Stimulated activated CD4-positive, alpha-beta T cell treated with anti-CD3 and anti-CD28 coated beads, Interleukin-1b, Interleukin-23, amount 100 ng/mL, for 48 hours (primary cell): ENCODE measurements at regions not wholly inside any gene's neighbourhood (a gene's known extent, or its start where the extent isn't known, plus 50 kb on each side); places are given as distances from the start of the nearest gene placed in this dataset.

Source experiments
- DNase-seq: peaks from one replicate; pipeline ENCODE4 v3.0.0-alpha.2; 2020

DNA sequence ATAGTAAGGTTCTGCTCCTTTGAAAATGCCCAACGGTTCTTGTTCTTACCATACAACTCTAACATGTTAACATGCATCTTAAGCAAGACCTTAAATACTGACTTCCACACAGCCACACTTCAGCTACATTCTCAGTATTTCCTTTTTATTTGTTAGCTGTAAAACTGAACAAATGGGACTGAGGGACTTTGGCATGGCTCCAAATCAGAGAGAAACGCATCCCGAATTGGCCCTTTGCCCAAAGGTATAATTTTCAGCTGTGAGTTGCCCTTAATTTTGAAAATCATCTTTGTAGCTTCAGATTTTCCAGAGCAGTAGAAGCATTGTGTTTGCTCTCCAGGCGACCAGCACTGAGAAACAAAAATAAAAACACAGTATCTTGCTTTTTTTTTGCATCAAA, 56.4 kb downstream of the NEUROD6 start:
- DNase-seq = no peak

DNA sequence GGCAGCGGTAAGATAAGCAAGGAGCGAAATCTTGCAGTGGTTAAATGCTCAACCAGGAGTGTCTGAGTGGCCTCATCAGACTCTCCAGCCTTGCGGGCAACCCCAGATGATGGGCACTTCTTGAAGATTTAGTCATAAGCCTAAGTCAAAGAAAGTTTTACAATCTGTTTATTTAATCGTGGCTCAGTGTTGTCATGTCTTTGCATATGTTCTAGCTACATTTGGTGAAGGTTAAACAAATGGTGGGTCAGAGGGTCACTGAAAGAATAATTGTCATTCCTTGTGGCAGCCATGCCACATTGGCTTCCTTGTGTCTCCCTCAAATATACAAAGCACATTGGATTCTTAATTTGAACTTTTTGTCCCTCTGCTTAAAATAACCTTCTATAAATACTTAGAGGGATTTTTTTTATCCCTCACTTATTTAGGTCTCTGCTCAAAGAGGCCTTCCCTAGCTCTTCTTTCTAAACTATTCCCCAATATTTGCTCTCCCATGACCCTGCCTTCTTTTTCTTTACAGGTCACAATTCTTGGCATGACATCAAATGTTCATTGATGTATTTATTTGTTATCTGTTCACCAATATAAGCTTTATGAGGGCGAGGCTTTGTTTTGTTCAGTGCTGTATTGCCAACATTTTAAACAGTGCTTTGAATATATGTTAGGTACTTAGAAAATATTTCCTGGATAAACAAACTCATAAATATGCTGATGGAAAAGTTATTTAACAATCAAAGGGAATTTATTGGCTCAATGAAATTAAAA, 68.7 kb downstream of the NEUROD6 start:
- no peak for DNase-seq

DNA sequence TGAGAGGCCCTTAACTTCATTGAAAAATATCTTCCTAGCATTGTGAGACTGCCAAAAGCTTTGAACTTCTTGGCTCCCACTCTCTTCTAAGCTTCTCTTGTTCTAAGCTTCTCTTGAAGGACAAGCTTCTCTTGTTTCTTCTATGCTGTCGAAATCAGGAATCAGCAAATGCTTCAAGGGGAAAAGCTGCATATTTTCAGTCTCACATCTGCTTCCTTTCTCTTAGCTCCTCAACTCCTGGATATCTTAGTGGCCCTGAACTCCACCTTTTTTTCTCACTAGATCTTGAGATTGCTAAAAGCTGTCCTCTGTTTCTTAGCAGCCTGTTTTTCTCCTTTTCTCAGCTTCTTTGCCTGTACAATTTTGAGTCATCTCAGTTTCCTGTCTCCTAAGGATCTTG, 73.0 kb downstream of the NEUROD6 start:
- DNase-seq = no peak

DNA sequence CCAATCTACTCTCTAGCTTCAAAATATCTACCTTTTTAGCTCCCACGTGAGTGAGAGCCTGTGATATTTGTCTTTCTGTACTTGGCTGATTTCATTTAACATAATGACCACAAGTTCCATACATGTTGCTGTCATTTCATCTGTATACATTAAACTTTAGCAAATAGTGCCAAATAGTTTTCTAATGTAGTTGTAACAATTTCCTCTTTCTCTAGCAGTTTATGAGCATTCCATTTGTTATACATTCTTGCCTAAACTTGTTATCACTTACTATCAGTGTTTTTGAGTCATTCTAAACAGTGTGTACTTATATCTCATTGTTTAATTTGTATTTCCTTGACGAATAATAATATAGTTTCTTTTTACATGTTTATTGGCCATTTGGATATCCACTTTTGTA, 77.2 kb downstream of the NEUROD6 start:
- no peak for DNase-seq

- no peak for DNase-seq
Observed at GRCh38 chr7:31261341-31261740, 79.2 kb downstream of the NEUROD6 start.

- no peak for DNase-seq
Observed at GRCh38 chr7:31260851-31261250, 79.7 kb downstream of the NEUROD6 start.

DNA sequence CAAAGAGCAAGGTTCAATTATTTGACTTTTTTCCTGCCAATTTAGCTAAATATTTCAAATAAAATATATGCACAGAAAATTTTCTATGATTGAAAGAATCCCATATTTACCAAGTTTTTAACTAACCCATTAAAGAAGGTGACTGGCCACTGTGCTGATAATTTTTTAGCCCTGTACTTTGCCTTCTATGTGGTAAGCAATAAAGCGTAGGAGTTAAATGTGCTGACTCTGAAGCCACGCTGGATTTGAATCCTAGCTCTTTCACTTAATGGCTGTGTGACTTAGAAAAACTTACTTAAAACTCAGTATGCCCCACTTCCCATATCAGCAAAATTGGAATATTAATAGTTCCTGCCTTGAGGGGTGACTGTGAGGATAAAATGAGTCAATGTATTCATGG, 82.1 kb downstream of the NEUROD6 start:
- DNase-seq = no peak

GRCh38 chr7:31256506-31256905, 84.0 kb downstream of the NEUROD6 start:
- DNase-seq = no peak

GRCh38 chr7:31254926-31255325, 85.6 kb downstream of the NEUROD6 start:
- DNase-seq = no peak

GRCh38 chr7:31253532-31253931, 87.0 kb downstream of the NEUROD6 start:
- no peak for DNase-seq

- DNase-seq = no peak
Observed at GRCh38 chr7:31251441-31251840, 89.1 kb downstream of the NEUROD6 start.

GRCh38 chr7:31249671-31250070, 90.9 kb downstream of the NEUROD6 start:
- DNase-seq = no peak

- DNase-seq = no peak
Observed at GRCh38 chr7:31236868-31237267, 103.7 kb downstream of the NEUROD6 start.

GRCh38 chr7:31234836-31235605, 105.5 kb downstream of the NEUROD6 start:
- DNase-seq = no peak

DNA sequence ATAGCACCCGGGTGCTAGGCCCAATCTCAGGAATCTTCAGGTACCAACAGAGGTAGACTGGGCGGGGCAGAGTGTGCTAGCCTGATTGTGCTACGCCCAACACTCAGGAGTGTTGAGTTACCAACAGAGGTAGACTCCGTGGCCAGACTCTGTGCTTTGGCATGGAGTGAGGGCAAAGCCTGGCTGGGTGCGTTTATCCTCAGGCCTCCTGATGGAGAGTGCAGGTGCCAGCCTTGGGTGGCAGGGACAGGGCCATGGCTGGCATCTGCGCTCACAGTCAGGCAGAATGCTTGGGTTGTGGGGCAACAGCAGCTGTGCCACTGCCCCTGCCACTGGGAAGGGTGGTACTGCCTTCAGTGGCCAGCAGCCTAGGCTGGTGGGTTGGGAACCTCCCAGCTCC, 111.6 kb downstream of the NEUROD6 start:
- DNase-seq = no peak

- DNase-seq = no peak
Observed at GRCh38 chr7:31214751-31215150, 125.8 kb downstream of the NEUROD6 start.

DNA sequence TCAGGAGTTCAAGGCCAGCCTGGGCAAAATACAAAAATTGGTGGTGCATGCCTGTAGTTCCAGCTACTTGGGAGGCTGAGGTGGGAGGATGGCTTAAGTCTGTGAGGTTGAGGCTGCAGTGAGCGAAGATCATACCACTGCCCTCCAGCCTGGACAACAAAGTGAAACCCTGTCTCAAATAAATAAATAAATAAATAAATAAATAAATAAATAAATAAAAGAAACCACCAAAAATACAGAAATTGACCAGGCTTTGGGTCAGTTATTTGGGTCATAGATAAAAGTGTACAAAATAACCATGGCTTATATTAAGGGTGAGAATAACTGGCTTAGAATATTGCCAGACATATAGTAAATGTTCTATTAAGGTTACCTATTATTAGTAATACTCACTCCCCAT, 129.2 kb downstream of the NEUROD6 start:
- DNase-seq = no peak

- no peak for DNase-seq
Observed at GRCh38 chr7:31204071-31204470, 136.5 kb downstream of the NEUROD6 start.

- DNase-seq = no peak
Observed at GRCh38 chr7:31203551-31203950, 137.0 kb downstream of the NEUROD6 start.

GRCh38 chr7:31202801-31203200, 137.7 kb downstream of the NEUROD6 start:
- no peak for DNase-seq

GRCh38 chr7:31192986-31193385, 140.9 kb downstream of the ADCYAP1R1 start:
- peak; percentile 21 for DNase-seq

DNA sequence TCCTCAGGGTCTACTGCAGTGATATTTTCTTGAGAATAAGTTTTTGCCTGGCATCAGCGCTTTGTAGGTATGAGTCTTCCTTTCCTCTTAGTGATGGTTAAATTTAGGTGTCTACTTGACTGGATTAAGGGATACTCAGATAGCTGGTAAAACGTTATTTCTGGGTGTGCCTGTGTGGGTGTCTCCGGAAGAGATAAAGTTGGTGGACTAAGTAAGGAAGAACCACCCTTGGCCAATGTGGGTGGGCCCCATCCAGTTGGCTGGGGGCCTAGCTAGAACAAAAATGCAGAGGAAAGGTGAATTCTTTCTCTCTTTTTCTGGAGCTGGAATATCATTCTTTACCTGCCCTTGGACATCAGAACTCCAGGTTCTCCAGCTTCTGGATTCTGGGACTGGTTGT, 138.8 kb downstream of the ADCYAP1R1 start:
- no peak for DNase-seq

- DNase-seq = no peak
Observed at GRCh38 chr7:31186202-31186601, 134.1 kb downstream of the ADCYAP1R1 start.

DNA sequence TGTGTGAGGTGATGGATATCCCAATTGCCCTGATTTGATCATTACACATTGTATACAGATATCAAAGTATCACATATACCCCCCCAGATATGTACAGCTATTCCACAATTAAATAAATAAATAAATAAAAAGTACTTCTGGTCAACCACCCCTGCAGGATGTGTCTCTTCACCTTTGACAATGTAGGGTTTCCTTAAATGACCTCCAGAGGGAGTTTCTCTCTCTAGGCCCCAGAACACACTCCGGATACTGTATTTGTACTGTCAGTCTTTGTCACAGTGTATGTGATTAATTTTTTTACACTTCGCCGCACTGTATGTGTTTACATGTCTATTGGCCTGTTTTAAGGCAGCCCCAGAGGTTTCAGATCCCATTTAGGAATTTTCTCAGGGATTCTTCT, 123.6 kb downstream of the ADCYAP1R1 start:
- DNase-seq = no peak

DNA sequence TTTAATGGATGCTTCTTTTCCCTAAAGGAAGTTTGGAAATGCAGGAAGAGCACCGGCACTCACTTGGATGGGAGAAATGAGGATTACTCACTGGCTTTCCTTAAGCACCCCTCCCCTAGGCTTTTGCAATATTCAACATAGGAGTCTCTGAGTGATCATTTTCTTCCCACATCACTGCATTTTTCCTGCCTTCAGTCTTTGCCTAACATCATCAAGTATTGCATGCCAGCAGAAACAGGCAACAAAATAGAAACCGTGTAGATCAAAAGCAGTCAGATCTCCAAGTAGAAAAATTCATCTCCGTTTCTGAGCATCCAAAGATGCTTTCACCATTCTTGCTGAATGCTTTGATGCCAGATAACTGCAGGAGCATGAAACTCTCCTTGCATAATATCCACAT, 119.9 kb downstream of the ADCYAP1R1 start:
- no peak for DNase-seq
